ENCODE measurements at regions not wholly inside any gene's neighbourhood (a gene's known extent, or its start where the extent isn't known, plus 50 kb on each side); places are given as distances from the start of the nearest gene placed in this dataset.

DNA sequence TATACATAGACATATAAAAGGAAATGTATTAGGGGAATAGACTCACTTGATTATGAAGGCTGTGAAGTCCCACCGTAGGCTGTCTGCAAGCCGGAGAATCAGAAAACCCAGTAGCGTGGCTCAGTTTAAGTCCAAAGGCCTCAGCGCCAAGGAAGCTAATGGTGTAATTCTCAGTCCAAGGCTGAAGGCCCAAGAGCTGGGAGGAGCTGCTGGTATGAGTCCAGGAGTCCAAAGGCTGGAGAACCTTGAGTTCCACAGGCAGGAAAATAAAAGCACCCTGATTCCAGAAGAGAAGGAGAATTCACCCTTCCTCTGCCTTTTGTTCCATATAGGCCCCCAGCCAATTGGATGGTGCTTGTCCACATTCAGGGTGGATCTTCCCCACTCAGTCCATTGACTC, 166.2 kb upstream of the TAC1 start:
- no peak for DNase-seq
- no peak overlapping the region for H3K4me3 ChIP-seq (ENCODE audit: insufficient read depth, low read depth, low read length)
- H3K27me3 ChIP-seq (ENCODE audit: control insufficient read depth, insufficient read depth, low read length): no peaks in the 10 kb centered on the region
- no peaks in the 10 kb centered on the region for H3K36me3 ChIP-seq (replicated peaks; ENCODE audit: control insufficient read depth, insufficient read depth, low read length)

DNA sequence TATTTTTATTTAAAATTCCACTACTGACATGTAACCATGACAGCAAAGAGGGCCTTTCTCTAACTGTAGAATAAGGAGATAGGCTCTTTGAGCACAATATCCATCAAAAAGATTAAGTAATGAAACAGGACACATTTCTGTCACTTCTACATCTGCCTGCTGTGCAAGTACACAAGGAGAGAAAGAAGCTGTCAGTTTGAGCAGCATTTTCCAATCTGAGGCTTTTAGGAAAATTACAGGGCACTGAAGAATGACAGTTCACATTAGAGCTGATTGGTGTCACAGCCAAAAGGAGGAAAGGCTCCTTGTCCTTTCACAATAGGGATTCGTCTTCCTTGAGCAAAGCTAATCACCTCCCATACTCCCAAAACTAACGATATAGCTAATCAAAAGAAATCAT, 158.8 kb upstream of the TAC1 start:
- no peak for DNase-seq
- H3K4me3 ChIP-seq (ENCODE audit: insufficient read depth, low read depth, low read length): no peak overlapping the region
- no peaks in the 10 kb centered on the region for H3K36me3 ChIP-seq (replicated peaks; ENCODE audit: control insufficient read depth, insufficient read depth, low read length)
- H3K27me3 ChIP-seq (ENCODE audit: control insufficient read depth, insufficient read depth, low read length): no peaks in the 10 kb centered on the region

DNA sequence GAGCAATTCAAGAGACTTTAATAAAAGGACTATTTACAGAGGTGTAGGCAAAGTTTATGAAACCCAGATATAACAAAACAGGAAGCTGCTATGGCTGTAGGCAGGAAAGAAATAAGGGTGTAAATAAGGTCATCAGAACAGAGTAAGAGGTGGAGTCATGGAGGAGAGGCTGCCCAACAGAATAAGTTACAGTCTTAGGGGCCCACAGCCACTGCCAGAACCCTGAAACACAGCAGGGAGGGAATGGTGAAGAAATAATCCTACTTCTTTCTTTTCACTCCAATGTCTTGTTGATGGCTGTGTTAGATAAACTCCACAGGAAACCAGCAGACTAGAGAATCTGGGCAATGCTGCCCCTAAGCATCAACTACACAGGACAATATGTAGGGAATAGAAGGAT, 155.8 kb upstream of the TAC1 start:
- no peaks in the 10 kb centered on the region for H3K36me3 ChIP-seq (replicated peaks; ENCODE audit: control insufficient read depth, insufficient read depth, low read length)
- H3K27me3 ChIP-seq (ENCODE audit: control insufficient read depth, insufficient read depth, low read length): no peaks in the 10 kb centered on the region
- DNase-seq: peak; percentile 9
- no peak overlapping the region for H3K4me3 ChIP-seq (ENCODE audit: insufficient read depth, low read depth, low read length)

DNA sequence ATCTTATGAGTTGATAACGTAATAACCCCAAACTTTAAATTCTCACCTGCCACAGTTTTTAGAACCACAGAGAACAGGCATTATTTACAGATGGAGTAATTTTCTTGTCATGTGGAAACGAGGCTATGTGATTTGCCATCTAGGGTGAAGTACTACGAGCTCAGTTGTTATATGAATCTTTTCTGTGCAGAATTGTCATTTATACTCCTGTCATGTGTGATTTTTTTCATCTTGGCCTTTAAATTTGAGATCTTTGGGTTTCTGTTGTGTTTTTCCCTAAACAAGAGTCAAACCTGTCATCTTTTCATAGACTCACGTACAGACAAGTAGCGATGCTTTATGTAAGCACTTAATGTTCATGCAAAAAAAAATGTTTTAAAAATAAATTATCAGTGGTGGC, 153.7 kb upstream of the TAC1 start:
- DNase-seq: no peak
- Histone ChIP-seq H3K4me3 (ENCODE audit: insufficient read depth, low read depth, low read length) (no peak overlapping the region), H3K36me3 (replicated peaks; ENCODE audit: control insufficient read depth, insufficient read depth, low read length) (no peaks in the 10 kb centered on the region), H3K27me3 (ENCODE audit: control insufficient read depth, insufficient read depth, low read length) (no peaks in the 10 kb centered on the region)

DNA sequence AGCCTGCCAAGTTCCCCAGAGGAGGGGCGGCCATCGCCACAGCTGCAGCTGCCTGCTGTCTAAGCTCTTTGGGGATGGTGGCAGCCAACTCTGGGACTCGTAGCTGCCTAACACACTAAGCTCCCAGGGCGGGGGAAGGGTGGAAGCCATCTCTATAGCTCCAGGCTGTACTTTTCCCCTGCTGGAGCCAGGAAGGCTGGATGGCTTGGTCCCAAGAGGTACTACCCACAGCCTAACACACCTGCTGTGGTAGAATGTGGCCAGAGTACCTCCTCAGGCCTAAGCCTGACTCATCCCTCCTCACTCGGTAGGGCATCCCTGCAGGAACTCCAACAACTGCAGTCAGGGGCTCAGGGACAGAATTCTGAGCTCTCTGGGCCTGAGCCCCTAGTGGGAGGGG, 151.7 kb upstream of the TAC1 start:
- Histone ChIP-seq H3K4me3 (ENCODE audit: insufficient read depth, low read depth, low read length) (no peak overlapping the region), H3K36me3 (replicated peaks; ENCODE audit: control insufficient read depth, insufficient read depth, low read length) (no peaks in the 10 kb centered on the region)
- no peak for DNase-seq

DNA sequence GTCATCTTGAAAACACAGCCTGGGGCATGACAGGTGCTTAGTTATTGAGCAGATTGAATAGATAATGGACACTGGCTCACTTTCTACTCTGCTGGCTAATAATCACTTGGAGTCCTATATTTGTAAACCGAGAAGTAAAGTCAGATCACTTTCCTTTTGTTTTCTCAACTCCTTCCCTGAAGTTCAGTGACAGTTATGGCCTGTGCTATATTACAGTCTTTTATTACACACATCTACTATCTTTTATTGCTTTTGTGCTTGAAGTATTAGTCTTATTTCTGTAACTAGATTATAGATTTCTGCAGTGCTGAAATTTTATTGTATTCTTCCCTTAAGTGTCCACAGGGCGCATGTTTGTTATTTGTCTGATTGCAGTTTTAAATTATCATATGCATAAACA, 136.4 kb upstream of the TAC1 start:
- no peaks in the 10 kb centered on the region for H3K36me3 ChIP-seq (replicated peaks; ENCODE audit: control insufficient read depth, insufficient read depth, low read length)

More for the DNA sequence above, 151.7 kb upstream of the TAC1 start:
- H3K27me3 ChIP-seq (ENCODE audit: control insufficient read depth, insufficient read depth, low read length): no peaks in the 10 kb centered on the region

DNA sequence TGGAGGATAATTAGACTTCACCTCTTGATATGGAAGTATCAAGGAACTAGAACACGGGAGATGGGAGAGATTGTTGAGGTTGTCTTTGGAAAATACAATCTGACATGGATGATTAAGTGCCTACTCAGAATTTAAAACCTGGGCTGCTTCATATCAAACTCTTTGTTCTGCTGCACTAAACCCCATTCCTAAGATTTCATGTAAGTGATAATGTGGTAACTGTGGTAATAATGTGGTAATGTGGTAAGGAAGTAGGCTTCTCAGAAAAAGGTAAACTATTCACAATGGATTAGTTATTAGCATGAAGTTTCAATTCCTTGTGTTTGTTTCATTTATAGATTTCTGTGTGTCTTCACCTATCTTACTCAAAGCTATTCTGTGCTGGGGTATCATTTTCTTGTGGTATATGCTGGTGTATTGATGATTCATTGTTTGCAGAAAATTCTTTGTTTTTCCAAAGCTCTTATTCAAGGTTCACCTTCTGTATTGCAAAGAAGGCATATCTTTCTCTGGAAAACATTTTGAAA, 129.9 kb upstream of the TAC1 start:
- no peak for DNase-seq
- H3K4me3 ChIP-seq (ENCODE audit: insufficient read depth, low read depth, low read length): no peak overlapping the region
- H3K27me3 ChIP-seq (ENCODE audit: control insufficient read depth, insufficient read depth, low read length): no peaks in the 10 kb centered on the region
- no peaks in the 10 kb centered on the region for H3K36me3 ChIP-seq (replicated peaks; ENCODE audit: control insufficient read depth, insufficient read depth, low read length)

More for the DNA sequence above, 136.4 kb upstream of the TAC1 start:
- no peaks in the 10 kb centered on the region for H3K27me3 ChIP-seq (ENCODE audit: control insufficient read depth, insufficient read depth, low read length)
- DNase-seq: no peak
- no peak overlapping the region for H3K4me3 ChIP-seq (ENCODE audit: insufficient read depth, low read depth, low read length)

DNA sequence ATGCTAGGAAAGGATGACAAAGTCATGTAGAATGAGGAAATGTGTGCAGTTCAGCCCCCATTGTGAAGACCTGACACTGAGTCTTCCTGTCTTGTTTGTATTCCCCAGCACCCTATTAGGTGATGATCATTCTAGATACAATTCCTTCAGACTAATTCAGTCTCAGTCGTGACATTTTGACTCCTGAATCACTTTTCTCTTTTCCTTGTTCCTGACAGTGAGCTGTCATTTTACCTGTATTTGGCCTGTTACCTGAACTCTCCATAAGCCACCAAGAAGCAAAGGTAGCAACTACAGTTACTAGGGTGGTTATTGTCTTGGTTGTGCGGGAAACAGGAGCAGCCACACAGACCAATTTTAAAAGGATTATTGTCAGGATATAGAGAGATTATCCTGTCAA, 111.4 kb upstream of the TAC1 start:
- H3K36me3 ChIP-seq (replicated peaks; ENCODE audit: control insufficient read depth, insufficient read depth, low read length): no peaks in the 10 kb centered on the region
- no peak overlapping the region for H3K4me3 ChIP-seq (ENCODE audit: insufficient read depth, low read depth, low read length)
- H3K27me3 ChIP-seq (ENCODE audit: control insufficient read depth, insufficient read depth, low read length): no peaks in the 10 kb centered on the region
- DNase-seq: no peak

DNA sequence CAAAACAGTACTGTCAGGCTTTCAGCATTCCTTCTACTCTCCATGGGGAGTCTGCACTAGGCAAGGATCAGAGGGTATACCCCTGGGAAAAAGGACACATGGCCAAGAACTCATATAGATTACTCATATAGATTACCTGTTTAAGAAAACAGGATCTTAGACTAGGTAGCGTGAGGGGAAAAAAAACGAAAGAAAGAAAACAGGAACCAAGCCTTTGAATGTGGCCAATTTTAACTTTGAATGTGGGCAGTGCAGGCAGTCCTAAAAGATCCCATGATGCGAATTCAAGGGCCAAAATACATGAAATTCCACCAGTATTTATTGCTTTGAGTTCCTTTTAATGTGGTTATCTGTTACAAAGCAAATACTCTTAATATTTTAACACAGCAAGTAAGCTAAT, 108.6 kb upstream of the TAC1 start:
- Histone ChIP-seq H3K36me3 (replicated peaks; ENCODE audit: control insufficient read depth, insufficient read depth, low read length) (no peaks in the 10 kb centered on the region), H3K4me3 (ENCODE audit: insufficient read depth, low read depth, low read length) (no peak overlapping the region), H3K27me3 (ENCODE audit: control insufficient read depth, insufficient read depth, low read length) (no peaks in the 10 kb centered on the region)
- no peak for DNase-seq

DNA sequence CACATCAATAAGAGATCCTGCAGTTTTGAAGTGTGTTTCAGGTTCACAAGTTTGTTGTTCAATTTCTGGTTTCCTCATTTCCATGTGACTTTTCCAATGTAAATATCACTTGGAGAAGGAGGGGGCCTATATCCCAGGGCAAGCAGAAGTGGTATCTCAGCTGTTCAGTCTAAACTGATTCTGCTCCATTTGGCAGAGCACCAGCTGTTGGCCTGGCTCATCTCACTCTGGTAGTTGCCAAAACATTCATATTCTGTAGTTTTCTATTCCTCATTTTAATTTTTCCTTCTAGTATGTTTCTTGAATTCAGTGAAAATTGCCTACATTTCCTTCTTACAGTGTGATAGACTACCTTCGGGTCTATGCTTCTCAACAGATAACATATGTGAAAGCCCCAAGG, 101.8 kb upstream of the TAC1 start:
- Histone ChIP-seq H3K4me3 (ENCODE audit: insufficient read depth, low read depth, low read length) (no peak overlapping the region), H3K27me3 (ENCODE audit: control insufficient read depth, insufficient read depth, low read length) (no peaks in the 10 kb centered on the region), H3K36me3 (replicated peaks; ENCODE audit: control insufficient read depth, insufficient read depth, low read length) (no peaks in the 10 kb centered on the region)
- DNase-seq: no peak

DNA sequence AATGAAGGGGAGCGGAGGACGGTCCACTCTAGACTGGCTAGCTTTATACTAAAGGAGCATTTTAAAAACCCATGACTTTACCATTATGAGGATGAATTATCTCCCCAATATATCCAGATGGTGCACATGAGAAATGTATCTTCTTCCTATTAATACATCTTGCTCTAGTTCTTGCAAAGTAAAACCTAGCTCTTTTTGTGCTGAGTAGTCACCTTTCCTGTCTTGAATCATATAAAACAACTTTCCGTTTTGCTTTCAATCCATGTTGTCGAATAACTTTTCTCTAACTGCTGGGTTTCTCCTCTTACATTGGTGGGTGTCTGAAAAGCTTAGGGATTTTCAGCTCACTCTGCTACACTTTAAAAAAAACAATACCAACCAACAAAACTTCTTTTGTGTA, 96.3 kb upstream of the TAC1 start:
- no peak overlapping the region for H3K4me3 ChIP-seq (ENCODE audit: insufficient read depth, low read depth, low read length)
- H3K27me3 ChIP-seq (ENCODE audit: control insufficient read depth, insufficient read depth, low read length): no peaks in the 10 kb centered on the region
- H3K36me3 ChIP-seq (replicated peaks; ENCODE audit: control insufficient read depth, insufficient read depth, low read length): no peaks in the 10 kb centered on the region
- DNase-seq: no peak

DNA sequence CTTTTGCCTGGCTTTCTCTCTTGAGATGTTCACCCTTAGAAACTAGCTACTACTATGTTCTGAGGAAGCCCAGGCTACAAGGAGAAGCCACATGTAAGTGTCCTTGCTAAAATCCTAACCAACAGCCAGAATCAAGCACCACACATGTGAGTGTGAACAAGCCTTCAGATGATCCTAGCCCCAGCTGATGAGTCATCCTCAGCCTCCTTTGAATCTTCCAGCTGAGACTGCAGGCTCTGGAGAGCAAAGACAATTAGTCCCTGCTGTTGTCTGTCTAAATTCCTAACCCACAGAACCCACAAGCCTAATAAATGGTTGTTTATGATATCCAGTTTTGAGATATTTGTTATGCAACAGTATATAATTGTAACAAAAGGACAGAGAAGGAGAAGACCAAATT, 92.8 kb upstream of the TAC1 start:
- Histone ChIP-seq H3K27me3 (ENCODE audit: control insufficient read depth, insufficient read depth, low read length) (no peaks in the 10 kb centered on the region), H3K4me3 (ENCODE audit: insufficient read depth, low read depth, low read length) (no peak overlapping the region), H3K36me3 (replicated peaks; ENCODE audit: control insufficient read depth, insufficient read depth, low read length) (no peaks in the 10 kb centered on the region)
- peak; percentile 7 for DNase-seq

DNA sequence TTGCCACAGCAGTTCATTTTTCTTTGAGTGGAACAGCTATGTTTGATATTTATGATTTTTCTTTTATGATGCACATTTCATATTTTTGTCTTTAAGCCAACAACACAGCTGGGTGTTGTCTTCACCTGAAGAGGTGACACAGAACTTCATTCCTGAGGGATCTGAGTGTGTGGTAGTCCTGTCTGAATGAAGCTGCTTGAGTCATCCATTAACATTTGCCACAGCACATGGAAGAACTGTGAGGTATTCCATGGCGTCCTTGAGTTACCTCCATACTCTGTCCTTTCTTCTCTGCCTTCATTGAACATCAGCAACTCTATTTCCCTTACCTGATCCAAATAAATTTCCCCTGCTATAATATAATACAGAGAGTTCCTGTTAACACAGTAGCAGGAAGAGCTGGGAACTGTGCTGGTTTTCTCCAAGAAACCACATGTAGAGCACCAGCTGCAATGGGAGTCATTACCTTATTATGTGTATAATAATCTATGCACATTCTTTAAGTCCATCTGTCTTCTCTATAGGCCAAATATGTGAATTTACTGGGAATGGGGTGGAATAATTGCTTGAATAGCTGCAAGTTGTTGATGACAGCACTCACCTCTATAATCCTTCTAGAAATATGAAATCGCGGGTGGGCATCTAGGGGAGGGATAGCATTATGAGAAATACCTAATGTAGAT, 72.4 kb upstream of the TAC1 start:
- no peak for DNase-seq
- no peaks in the 10 kb centered on the region for H3K36me3 ChIP-seq (replicated peaks; ENCODE audit: control insufficient read depth, insufficient read depth, low read length)
- H3K4me3 ChIP-seq (ENCODE audit: insufficient read depth, low read depth, low read length): no peak overlapping the region
- H3K27me3 ChIP-seq (ENCODE audit: control insufficient read depth, insufficient read depth, low read length): no peaks in the 10 kb centered on the region

DNA sequence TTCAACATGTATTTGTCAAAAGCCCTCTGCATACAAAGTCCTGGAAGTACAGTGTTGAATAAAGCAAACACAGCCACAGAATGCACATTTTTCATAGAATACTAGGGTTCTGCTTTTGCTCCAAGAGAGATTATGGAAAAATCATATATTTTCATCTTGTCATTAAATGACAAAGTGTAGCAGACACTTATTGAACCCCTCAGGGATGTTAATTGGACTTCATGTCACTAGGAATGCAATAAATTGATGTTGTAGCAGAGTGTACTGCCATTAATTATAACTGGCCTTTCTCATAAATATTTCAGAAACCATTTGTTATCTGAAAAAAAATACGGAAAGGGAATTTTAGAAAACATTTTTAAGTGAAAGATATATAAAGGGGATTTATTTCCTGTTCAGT, 64.5 kb upstream of the TAC1 start:
- no peaks in the 10 kb centered on the region for H3K27me3 ChIP-seq (ENCODE audit: control insufficient read depth, insufficient read depth, low read length)
- no peak overlapping the region for H3K4me3 ChIP-seq (ENCODE audit: insufficient read depth, low read depth, low read length)
- H3K36me3 ChIP-seq (replicated peaks; ENCODE audit: control insufficient read depth, insufficient read depth, low read length): no peaks in the 10 kb centered on the region
- no peak for DNase-seq

DNA sequence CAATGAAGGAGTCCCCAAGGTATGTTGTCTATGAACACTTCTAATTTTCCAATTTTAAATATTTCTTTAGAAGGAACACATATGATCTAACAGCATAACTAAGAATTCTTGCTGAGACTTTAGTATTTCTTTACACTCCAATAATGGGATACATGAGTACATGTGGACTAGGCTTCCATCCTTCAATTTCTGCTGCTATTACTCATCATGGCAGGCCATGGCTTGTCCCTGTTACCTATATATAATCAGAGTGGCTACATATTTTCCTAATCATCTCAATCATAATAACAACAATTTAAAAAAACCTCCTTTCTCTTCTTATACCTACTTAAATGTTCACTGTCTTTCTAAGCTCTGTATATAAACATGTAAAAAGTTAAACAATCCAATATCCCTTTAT, 60.3 kb upstream of the TAC1 start:
- no peak for DNase-seq
- H3K4me3 ChIP-seq (ENCODE audit: insufficient read depth, low read depth, low read length): no peak overlapping the region
- H3K36me3 ChIP-seq (replicated peaks; ENCODE audit: control insufficient read depth, insufficient read depth, low read length): no peaks in the 10 kb centered on the region

DNA sequence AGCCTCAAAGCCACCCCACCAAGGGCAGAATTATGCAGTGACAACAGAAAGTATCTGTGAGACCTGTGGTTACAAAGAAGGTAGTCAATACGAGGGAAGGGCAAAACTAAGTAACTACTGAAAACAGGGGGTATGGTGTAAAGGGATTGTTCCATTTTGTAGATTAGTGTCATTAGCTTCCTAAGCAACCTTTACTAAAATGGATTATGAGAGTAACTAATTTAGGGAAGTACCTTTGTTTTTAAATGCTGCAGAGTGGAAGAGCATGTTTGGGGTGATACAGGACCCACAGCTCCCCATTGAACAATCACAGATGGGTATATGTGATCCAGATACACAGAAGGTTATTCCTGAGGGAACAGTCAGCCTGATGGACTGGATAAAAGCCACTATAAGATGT, 51.3 kb upstream of the TAC1 start:
- H3K27me3 ChIP-seq (ENCODE audit: control insufficient read depth, insufficient read depth, low read length): no peaks in the 10 kb centered on the region
- DNase-seq: no peak
- H3K36me3 ChIP-seq (replicated peaks; ENCODE audit: control insufficient read depth, insufficient read depth, low read length): no peaks in the 10 kb centered on the region
- H3K4me3 ChIP-seq (ENCODE audit: insufficient read depth, low read depth, low read length): no peak overlapping the region

More for the DNA sequence above, 60.3 kb upstream of the TAC1 start:
- H3K27me3 ChIP-seq (ENCODE audit: control insufficient read depth, insufficient read depth, low read length): no peaks in the 10 kb centered on the region
